Mucosa of descending colon (tissue), 3 donors: ENCODE measurements at regions not wholly inside any gene's neighbourhood (a gene's known extent, or its start where the extent isn't known, plus 50 kb on each side); places are given as distances from the start of the nearest gene placed in this dataset.

ENCODE experiments used
- ATAC-seq: fragments of 200-7000 bp; cut with Tn5 transposase; one replicate; pipeline ENCODE4 v1.9.1; 2020; ENCODE audit warnings: mild to moderate bottlenecking, moderate library complexity
- DNase-seq, 3 donors: peaks; one replicate each; pipeline ENCODE4 v3.0.0-alpha.2; 2020
- H3K36me3 ChIP-seq: fragments of 200-600 bp; one replicate; pipeline ENCODE4 v1.8.0; 2021; ENCODE audit warnings: low read depth, mild to moderate bottlenecking
- H3K4me1 ChIP-seq: fragments of 200-600 bp; one replicate; pipeline ENCODE4 v1.8.0; 2021; ENCODE audit warnings: low read depth, mild to moderate bottlenecking
- H3K4me3 ChIP-seq: fragments of 200-600 bp; one replicate; pipeline ENCODE4 v1.8.0; 2021; ENCODE audit warnings: mild to moderate bottlenecking
- H3K9me3 ChIP-seq: fragments of 200-600 bp; one replicate; pipeline ENCODE4 v1.8.0; 2021; ENCODE audit warnings: mild to moderate bottlenecking
- intact Hi-C, 2 donors: fragments of 100-400 bp; cut with DNase I in 1 of 2; cut with micrococcal nuclease in 1 of 2; formaldehyde crosslinking; loops; one replicate each; pipeline versions ENCODE4 v1.11.0 to v1.11.1; 2022; cut with DNase I, micrococcal nuclease
- TF ChIP-seq, protein P1 (sequence below): fragments of 200-600 bp; IDR thresholded peaks from one replicate; pipeline ENCODE4 v1.8.0; 2022; ENCODE audit warnings: antibody characterized with exemption, mild to moderate bottlenecking
- donor health status: DM: no; HTN: no; CAD: no; lungs with moderate emphysema.
- donor health status: DM: no; HTN: no; CAD: no.
- donor health status: DM: no; HTN: yes; CAD: no.

DNA sequence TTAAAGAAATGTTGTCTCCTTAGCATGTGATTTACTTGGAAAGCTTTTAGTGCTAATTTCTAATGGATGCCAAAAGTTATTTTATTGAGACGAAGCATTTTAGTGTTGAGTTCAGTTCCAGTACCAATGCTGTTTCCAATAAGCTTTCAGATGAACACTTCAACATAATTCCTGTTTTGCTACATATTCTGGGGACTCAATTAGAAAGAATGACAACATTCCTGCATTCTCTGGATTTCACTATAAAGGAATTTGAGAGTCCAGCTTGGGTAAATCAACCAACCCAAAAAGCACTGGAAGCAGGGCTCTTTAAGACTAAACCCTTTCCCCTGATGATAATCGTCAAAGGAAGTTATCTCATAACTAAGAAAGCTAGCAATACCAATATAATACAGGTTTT is 353.0 kb upstream of the TMTC1 start:
- H3K9me3 ChIP-seq, result no peaks in the 10 kb centered on the region
- TF ChIP-seq, protein P1, sequence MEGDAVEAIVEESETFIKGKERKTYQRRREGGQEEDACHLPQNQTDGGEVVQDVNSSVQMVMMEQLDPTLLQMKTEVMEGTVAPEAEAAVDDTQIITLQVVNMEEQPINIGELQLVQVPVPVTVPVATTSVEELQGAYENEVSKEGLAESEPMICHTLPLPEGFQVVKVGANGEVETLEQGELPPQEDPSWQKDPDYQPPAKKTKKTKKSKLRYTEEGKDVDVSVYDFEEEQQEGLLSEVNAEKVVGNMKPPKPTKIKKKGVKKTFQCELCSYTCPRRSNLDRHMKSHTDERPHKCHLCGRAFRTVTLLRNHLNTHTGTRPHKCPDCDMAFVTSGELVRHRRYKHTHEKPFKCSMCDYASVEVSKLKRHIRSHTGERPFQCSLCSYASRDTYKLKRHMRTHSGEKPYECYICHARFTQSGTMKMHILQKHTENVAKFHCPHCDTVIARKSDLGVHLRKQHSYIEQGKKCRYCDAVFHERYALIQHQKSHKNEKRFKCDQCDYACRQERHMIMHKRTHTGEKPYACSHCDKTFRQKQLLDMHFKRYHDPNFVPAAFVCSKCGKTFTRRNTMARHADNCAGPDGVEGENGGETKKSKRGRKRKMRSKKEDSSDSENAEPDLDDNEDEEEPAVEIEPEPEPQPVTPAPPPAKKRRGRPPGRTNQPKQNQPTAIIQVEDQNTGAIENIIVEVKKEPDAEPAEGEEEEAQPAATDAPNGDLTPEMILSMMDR, result no peak
- H3K4me1 ChIP-seq, result no peaks in the 10 kb centered on the region
- no peaks in the 10 kb centered on the region for H3K36me3 ChIP-seq
- DNase-seq, result no peak
- intact Hi-C loops, result no loop called here
- no peak overlapping the region for H3K4me3 ChIP-seq
- ATAC-seq, result no peak

DNA sequence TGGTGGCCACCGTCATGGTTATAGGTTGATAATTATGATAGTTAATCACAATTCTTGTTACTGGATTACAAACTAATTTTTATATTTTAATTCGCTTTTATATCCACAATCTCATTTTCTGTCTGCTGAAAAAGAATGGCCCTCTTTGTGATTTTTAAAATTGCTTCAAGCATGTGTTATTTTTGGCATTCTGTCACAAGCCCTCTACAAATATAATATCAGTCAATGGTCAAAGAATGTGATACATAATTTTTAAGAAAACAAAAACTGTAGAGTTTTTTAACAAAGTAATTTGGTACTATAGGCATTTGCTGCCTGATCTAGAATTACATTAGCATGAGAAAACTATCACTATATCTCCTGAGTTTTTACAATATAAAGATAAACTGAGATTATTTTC is 352.0 kb upstream of the TMTC1 start:
- H3K9me3 ChIP-seq, result no peaks in the 10 kb centered on the region
- no peaks in the 10 kb centered on the region for H3K4me1 ChIP-seq
- intact Hi-C loops, result no loop called here
- ATAC-seq (no peak), DNase-seq (no peak)
- H3K36me3 ChIP-seq, result no peaks in the 10 kb centered on the region
- TF ChIP-seq, protein P1, result no peak
- H3K4me3 ChIP-seq, result no peak overlapping the region

DNA sequence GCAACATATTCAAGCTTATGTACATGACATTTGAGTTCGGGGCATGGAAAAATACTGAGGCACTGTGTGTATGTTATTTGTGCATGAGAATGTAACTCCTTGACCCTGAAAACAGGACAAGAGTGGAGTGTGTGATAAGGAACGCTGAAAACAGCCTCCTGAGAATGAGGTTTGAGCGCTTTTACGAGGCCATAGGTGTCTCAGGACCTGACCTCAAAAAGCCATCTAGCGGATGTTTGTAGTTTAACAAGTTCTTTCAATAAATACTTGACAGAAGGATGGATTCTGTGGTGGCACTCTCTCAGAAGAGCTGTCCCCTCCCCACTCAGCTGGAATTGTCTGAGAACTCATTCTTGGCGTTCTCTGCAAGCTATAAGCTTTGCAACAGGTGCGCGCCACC is 350.5 kb upstream of the TMTC1 start:
- no peak overlapping the region for H3K4me3 ChIP-seq
- ATAC-seq (no peak), DNase-seq (no peak)
- H3K36me3 ChIP-seq, result no peaks in the 10 kb centered on the region
- intact Hi-C loops, result no loop called here
- TF ChIP-seq, protein P1, result no peak
- no peaks in the 10 kb centered on the region for H3K9me3 ChIP-seq
- no peaks in the 10 kb centered on the region for H3K4me1 ChIP-seq

DNA sequence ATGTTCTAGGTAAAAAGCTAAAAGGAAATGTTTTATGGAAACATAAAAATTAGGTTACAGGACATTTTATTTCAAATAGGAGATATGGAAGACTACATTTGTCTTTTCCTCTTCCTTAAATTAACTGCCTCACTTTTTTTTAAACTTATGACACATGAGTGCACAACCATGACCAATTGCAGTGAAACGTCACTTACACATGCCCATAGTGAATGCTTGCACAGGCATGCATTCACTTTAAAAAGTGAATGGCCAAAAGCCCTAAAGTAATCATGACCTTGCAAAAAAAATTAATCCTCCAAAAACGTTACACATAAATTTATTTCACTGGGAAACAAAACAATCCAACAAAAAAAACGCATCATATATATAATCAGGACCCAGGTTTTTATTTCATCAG is 343.2 kb upstream of the TMTC1 start:
- TF ChIP-seq, protein P1, result no peak
- DNase-seq (no peak), ATAC-seq (no peak)
- Histone ChIP-seq H3K4me3 (no peak overlapping the region), H3K36me3 (no peaks in the 10 kb centered on the region), H3K9me3 (peaks cover 3% of the 10 kb centered on the region), H3K4me1 (no peaks in the 10 kb centered on the region)
- intact Hi-C loops, result no loop called here

DNA sequence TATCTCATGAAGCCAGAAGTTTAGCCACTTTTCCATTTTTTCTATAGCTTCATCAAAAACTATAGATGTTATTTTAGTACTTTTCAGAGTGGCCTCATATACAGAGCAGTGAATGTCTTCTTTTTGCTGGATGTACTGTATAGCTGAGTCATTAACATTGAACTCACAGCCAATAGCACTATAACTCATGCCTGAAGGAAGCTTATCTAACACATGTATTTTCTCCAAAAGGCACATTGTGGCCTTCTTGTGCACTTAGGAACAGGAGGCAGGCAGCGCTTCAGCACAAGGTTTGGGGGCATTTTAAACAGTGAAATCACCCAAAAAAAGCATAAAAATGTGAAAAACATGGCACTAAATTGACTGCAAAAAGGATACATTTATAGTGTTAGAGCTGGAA is 336.8 kb upstream of the TMTC1 start:
- intact Hi-C loops, result no loop called here
- TF ChIP-seq, protein P1, result no peak
- ATAC-seq (no peak), DNase-seq (no peak)
- H3K9me3 ChIP-seq, result peaks cover 24% of the 10 kb centered on the region
- no peaks in the 10 kb centered on the region for H3K4me1 ChIP-seq
- H3K4me3 ChIP-seq, result no peak overlapping the region
- H3K36me3 ChIP-seq, result no peaks in the 10 kb centered on the region

DNA sequence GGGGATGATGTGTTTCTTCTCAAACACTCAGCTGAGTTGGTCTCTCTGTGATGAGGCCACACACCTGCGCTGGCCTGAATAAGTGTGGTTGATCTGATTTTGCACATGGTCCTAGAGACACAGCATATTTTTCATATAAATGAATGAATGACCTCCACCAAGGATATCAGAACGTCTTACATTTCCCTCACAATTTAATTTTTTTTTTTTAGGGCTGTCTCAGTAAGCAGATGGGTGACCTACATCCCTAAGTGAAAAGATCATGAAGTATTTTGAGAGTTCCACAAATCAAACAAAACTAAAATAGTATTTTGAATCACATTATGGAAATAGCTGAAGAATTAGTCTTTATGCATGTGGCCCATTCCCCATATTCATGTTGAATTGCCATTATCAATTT is 333.7 kb upstream of the TMTC1 start:
- Histone ChIP-seq H3K36me3 (no peaks in the 10 kb centered on the region), H3K4me1 (no peaks in the 10 kb centered on the region), H3K4me3 (no peak overlapping the region), H3K9me3 (peaks cover 25% of the 10 kb centered on the region)
- TF ChIP-seq, protein P1, result no peak
- no peak for ATAC-seq
- no peak for DNase-seq
- intact Hi-C loops, result no loop called here
